H54 (cell line): ENCODE measurements at regions not wholly inside any gene's neighbourhood (a gene's known extent, or its start where the extent isn't known, plus 50 kb on each side); places are given as distances from the start of the nearest gene placed in this dataset.
A peak's percentile ranks its signal among the peaks of the same experiment; 100 is the strongest.
"Not testable (repeated sequence)": the region's sequence is repeated elsewhere in the genome, so short reads cannot be mapped to it uniquely, and the experiment has no call there.

Experiments
- DNase-seq: peaks from one replicate; pipeline ENCODE4 v3.0.0; 2011; ENCODE audit warnings: low spot score, mixed read lengths; ENCODE audit not compliant: insufficient read length
- FAIRE-seq: peaks from 3 replicates; lab custom pipeline; 2011; peaks lifted over from hg19 to GRCh38; lab: Jason Lieb, UNC
- POLR2A ChIP-seq: IDR thresholded peaks from 2 replicates; pipeline ENCODE4 v1.6.1; 2011; ENCODE audit warnings: low read depth, mild to moderate bottlenecking, low read length

- DNase-seq, result no peak
- TF ChIP-seq POLR2A, result no peak
- no peak for FAIRE-seq
Observed at GRCh38 chr6:120816794-120817193, 517.5 kb downstream of the TBC1D32 start.

- TF ChIP-seq POLR2A, result no peak
- peak; percentile 70 for FAIRE-seq
- peak; percentile 6 for DNase-seq
Observed at GRCh38 chr6:120805276-120805675, 529.0 kb downstream of the TBC1D32 start.

- no peak for FAIRE-seq
- no peak for TF ChIP-seq POLR2A
- DNase-seq, result no peak
Observed at GRCh38 chr6:120804612-120805011, 529.7 kb downstream of the TBC1D32 start.

- FAIRE-seq (no peak), DNase-seq (no peak)
- TF ChIP-seq POLR2A, result no peak
Observed at GRCh38 chr6:120786682-120787081, 547.6 kb downstream of the TBC1D32 start.

GRCh38 chr6:120786256-120786655 lies 548.0 kb downstream of the TBC1D32 start:
- DNase-seq, result no peak
- FAIRE-seq, result no peak
- no peak for TF ChIP-seq POLR2A

- no peak for TF ChIP-seq POLR2A
- DNase-seq (no peak), FAIRE-seq (no peak)
Observed at GRCh38 chr6:120785459-120786086, 548.7 kb downstream of the TBC1D32 start.

GRCh38 chr6:120779441-120779840 lies 554.8 kb downstream of the TBC1D32 start:
- no peak for TF ChIP-seq POLR2A
- DNase-seq, result no peak
- FAIRE-seq, result no peak

- FAIRE-seq (no peak), DNase-seq (no peak)
- TF ChIP-seq POLR2A, result no peak
Observed at GRCh38 chr6:120775698-120776097, 558.6 kb downstream of the TBC1D32 start.

- FAIRE-seq, result peak; percentile 60
- no peak for DNase-seq
- no peak for TF ChIP-seq POLR2A
Observed at GRCh38 chr6:120774275-120774674, 560.0 kb downstream of the TBC1D32 start.

- no peak for DNase-seq
- FAIRE-seq, result no peak
- no peak for TF ChIP-seq POLR2A
Observed at GRCh38 chr6:120771019-120771418, 563.3 kb downstream of the TBC1D32 start.

- no peak for TF ChIP-seq POLR2A
- no peak for DNase-seq
- no peak for FAIRE-seq
Observed at GRCh38 chr6:120764312-120764711, 570.0 kb downstream of the TBC1D32 start.

GRCh38 chr6:120759570-120759969 lies 574.7 kb downstream of the TBC1D32 start:
- DNase-seq, result no peak
- FAIRE-seq, result no peak
- TF ChIP-seq POLR2A, result no peak

- not testable (repeated sequence) for DNase-seq, FAIRE-seq
Observed at GRCh38 chr6:120748574-120748973, 585.7 kb downstream of the TBC1D32 start.

GRCh38 chr6:120736740-120737139 lies 597.5 kb downstream of the TBC1D32 start:
- FAIRE-seq (no peak), DNase-seq (no peak)
- TF ChIP-seq POLR2A, result no peak

GRCh38 chr6:120735641-120736040 lies 598.6 kb downstream of the TBC1D32 start:
- TF ChIP-seq POLR2A, result no peak
- DNase-seq (no peak), FAIRE-seq (no peak)
